ENCODE measurements at regions not wholly inside any gene's neighbourhood (a gene's known extent, or its start where the extent isn't known, plus 50 kb on each side); places are given as distances from the start of the nearest gene placed in this dataset.

- 5% methylated on average over 1 of the region's 1 CpG for WGBS (ENCODE audit: insufficient coverage, low coverage, missing lambda C conversion rate)
- TF ChIP-seq ZNF707 (CRISPR knock-in tag; conservative IDR thresholded peaks at IDR 0.05): no peak
- TF ChIP-seq ZNF384 (IDR thresholded peaks at IDR 0.05; ENCODE audit: low read depth, low read length): no peak
- TF ChIP-seq MAFK (IDR thresholded peaks at IDR 0.05; ENCODE audit: low read length): no peak
- TF ChIP-seq MTA2 (IDR thresholded peaks at IDR 0.05; ENCODE audit: low read depth): no peak
- TF ChIP-seq SIX5 (IDR thresholded peaks at IDR 0.05; ENCODE audit: borderline replicate concordance in 1 of 2, insufficient read depth in 1 of 2, low read depth in 1 of 2, low read length in 2 of 2): no peak
- no peak for TF ChIP-seq POU5F1 (IDR thresholded peaks at IDR 0.05; ENCODE audit: borderline replicate concordance, low read depth, low read length, partially characterized antibody)
- no peak for TF ChIP-seq EP400 (IDR thresholded peaks at IDR 0.05)
- TF ChIP-seq NUFIP1 (IDR thresholded peaks at IDR 0.05; ENCODE audit: partially characterized antibody): no peak
- TF ChIP-seq ARNT (IDR thresholded peaks at IDR 0.05): no peak
- no peak for TF ChIP-seq NR1H2 (CRISPR knock-in tag; IDR thresholded peaks at IDR 0.05)
- no peak for TF ChIP-seq AFF1 (IDR thresholded peaks at IDR 0.05; ENCODE audit: low read depth in 1 of 2, partially characterized antibody in 2 of 2)
- no peak for TF ChIP-seq SAP30 (IDR thresholded peaks at IDR 0.05; ENCODE audit: borderline replicate concordance, insufficient read depth, low read depth, low read length, poor library complexity, severe bottlenecking)
- DNase-seq (ENCODE audit: extremely low read depth in 1 of 4, low spot score in 3 of 4) (no peak), FAIRE-seq (no peak), ATAC-seq (no peak)
- H3K4me3 ChIP-seq: no peak overlapping the region
- no peaks in the 10 kb centered on the region for H3K36me3 ChIP-seq (ENCODE audit: control insufficient read depth, insufficient read depth, low read length)
- no peak overlapping the region for H3K4me2 ChIP-seq (ENCODE audit: insufficient read depth, low read length)
- intact Hi-C loops (cut with micrococcal nuclease) (no loop called here), in situ Hi-C loops (cut with MboI) (no loop called here)
- no peaks in the 10 kb centered on the region; a peak in 2 of 5 replicates for H3K4me1 ChIP-seq (replicated peaks in 1 of 2; ENCODE audit: control insufficient read depth in 2 of 2, insufficient read depth in 2 of 2, low read length in 2 of 2)
- no peaks in the 10 kb centered on the region for H4K20me1 ChIP-seq (replicated peaks; ENCODE audit: control insufficient read depth, insufficient read depth, low read length)
- no peak overlapping the region for H2AFZ ChIP-seq (ENCODE audit: low read depth, low read length)
- H3K27me3 ChIP-seq (ENCODE audit: control insufficient read depth in 2 of 2, insufficient read depth in 2 of 2, low read length in 2 of 2): peaks cover 0 to 13% of the 10 kb centered on the region in 2 experiments; a peak in 2 of 5 replicates
- H3K9ac ChIP-seq (ENCODE audit: insufficient read depth in 1 of 2, low read depth in 2 of 2, low read length in 2 of 2): no peak overlapping the region
- no peaks in the 10 kb centered on the region for H3K79me2 ChIP-seq (ENCODE audit: control insufficient read depth, insufficient read depth, low read length)
- H3K27ac ChIP-seq (ENCODE audit: extremely low read depth, low read depth, low read length): no peak overlapping the region
- no peaks in the 10 kb centered on the region for H3K9me1 ChIP-seq (ENCODE audit: control insufficient read depth, insufficient read depth, low read length)
- no peaks in the 10 kb centered on the region for H3K9me3 ChIP-seq (replicated peaks; ENCODE audit: control insufficient read depth, insufficient read depth, low read depth, low read length)
- CTCF ChIA-PET (ENCODE audit: low intra/inter-chr PET ratio): no interaction called here
- BruUV-seq (replicated peaks): no TSS peak
- POLR2A ChIA-PET: no interaction called here
These were observed 154.7 kb upstream of the SGK1 start for GRCh38 chr6:134472661-134473060.
